ENCODE measurements at regions not wholly inside any gene's neighbourhood (a gene's known extent, or its start where the extent isn't known, plus 50 kb on each side); places are given as distances from the start of the nearest gene placed in this dataset.
A peak's percentile ranks its signal among the peaks of the same experiment; 100 is the strongest.

GRCh38 chr13:94968757-94969086 lies 256.4 kb upstream of the SOX21 start:
- H3K9me3 Mint-ChIP-seq, result no peaks in the 10 kb centered on the region
- H3K27ac Mint-ChIP-seq, result no peak overlapping the region
- no peaks in the 10 kb centered on the region for H3K36me3 Mint-ChIP-seq (ENCODE audit: low read depth)
- peaks cover 65% of the 10 kb centered on the region for H3K27me3 Mint-ChIP-seq
- H3K4me3 Mint-ChIP-seq, result no peak overlapping the region
- H3K4me1 Mint-ChIP-seq (ENCODE audit: low read depth), result peaks cover 14% of the 10 kb centered on the region

DNA sequence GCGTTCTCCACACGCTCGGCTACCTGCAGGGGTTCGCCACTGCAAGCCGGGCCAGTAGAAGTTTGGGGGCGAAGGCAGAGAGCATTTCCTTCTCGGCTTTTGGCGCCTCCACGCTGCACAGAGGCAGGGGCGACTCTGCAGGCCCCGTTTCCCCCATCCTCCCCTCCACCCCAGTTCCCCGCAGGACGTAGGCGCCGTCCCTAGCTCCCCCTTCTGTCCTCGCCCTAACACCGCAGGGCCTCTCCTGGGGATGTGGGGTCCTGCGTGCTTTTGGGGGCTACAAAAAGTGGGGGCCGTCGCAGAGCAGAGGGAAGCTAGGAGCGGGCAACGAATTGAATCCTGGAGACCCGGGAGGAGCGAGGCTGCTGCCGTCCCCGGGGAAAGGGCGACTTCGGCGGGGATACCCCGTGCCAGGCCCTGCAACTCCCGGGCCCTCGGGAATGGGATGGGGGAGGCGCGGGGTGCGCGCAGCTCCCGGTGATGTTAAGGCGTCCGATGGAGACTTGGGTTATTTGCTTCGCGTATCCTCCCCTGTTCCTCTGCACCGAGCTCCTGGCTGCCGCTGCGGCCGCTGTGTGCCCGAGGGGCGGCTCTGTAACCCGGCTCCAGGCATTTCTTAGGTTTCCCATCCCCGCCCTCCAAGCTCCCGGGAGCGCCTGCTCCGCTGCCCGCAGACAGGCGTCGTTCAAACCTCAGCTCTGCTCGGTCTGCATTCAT lies 255.9 kb upstream of the SOX21 start:
- peaks cover 14% of the 10 kb centered on the region for H3K4me1 Mint-ChIP-seq (ENCODE audit: low read depth)
- peaks cover 70% of the 10 kb centered on the region for H3K27me3 Mint-ChIP-seq
- H3K4me3 Mint-ChIP-seq, result no peak overlapping the region
- no peak overlapping the region for H3K27ac Mint-ChIP-seq
- no peaks in the 10 kb centered on the region for H3K9me3 Mint-ChIP-seq
- H3K36me3 Mint-ChIP-seq (ENCODE audit: low read depth), result no peaks in the 10 kb centered on the region

DNA sequence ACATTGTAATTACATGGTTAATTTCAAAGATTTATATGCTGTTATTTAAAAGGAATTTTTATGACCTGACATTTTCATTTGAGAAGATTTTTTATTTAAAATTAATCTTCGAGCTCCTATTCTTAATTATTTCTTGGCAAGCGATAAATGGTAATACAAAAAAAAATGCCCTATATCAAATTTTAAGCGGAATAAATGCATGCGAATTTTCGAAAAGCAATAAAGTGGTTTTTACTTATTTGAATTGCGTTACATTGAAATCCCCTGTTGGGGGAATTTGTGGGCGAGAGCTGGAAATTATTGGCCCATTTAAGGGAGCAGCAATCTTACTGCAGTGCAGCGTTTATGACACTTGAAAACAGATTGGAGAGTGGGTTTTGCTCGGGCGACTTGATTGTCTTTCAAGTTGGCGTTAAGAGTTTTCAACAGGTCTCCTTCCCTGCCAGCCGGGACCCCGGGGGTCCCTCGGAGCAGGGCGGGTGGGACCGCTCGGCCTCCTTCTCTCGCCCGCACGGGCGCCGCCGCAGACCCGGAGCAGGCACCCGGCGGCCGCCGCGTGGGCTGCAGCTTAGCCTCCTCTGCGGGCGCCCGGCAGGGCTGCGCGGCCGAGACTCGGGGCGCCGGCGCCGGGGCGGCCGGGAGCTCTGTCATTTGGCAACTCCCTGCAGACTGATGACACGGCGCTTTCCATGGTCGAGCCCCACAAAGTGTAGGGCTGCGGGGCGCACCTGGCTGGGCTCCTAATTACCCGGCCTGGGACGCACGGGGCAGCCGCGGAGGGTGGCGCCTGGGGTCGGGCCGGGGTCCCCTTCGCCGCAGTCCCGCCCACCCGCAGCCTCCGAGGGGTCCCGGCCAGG lies 255.1 kb upstream of the SOX21 start:
- peak overlapping the region; percentile 28 for H3K4me3 Mint-ChIP-seq
- no peaks in the 10 kb centered on the region for H3K9me3 Mint-ChIP-seq
- no peak overlapping the region for H3K27ac Mint-ChIP-seq
- peaks cover 75% of the 10 kb centered on the region for H3K27me3 Mint-ChIP-seq
- H3K36me3 Mint-ChIP-seq (ENCODE audit: low read depth), result no peaks in the 10 kb centered on the region
- H3K4me1 Mint-ChIP-seq (ENCODE audit: low read depth), result peaks cover 14% of the 10 kb centered on the region

DNA sequence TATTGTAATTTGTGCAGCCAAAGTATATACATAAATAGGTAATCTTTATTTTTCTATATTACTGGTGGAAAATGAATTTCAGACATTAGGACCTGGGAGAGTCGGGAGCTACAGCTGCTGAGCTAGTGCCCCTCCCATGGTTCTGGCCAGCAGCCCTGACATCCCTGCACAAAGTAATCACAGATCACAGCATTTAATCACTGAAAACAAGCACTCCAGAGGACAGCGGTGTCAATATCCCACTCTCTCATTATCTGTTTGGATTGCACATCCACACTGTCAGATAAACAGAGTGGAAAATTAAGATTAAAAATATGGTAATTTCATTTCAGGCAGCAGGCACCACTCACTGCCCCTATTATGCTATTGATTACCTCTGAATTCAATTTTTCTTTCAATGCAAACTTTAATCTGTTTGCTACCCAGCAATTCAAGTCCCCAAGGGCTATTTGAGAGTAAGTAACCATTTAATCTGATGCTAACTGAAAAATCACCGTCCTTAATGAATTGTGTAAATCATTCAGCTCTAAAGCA lies 254.1 kb upstream of the SOX21 start:
- no peaks in the 10 kb centered on the region for H3K9me3 Mint-ChIP-seq
- H3K27me3 Mint-ChIP-seq, result peaks cover 76% of the 10 kb centered on the region
- H3K36me3 Mint-ChIP-seq (ENCODE audit: low read depth), result no peaks in the 10 kb centered on the region
- no peak overlapping the region for H3K4me3 Mint-ChIP-seq
- H3K4me1 Mint-ChIP-seq (ENCODE audit: low read depth), result peaks cover 14% of the 10 kb centered on the region
- H3K27ac Mint-ChIP-seq, result no peak overlapping the region

GRCh38 chr13:94959626-94960025 lies 247.3 kb upstream of the SOX21 start:
- H3K36me3 Mint-ChIP-seq (ENCODE audit: low read depth), result no peaks in the 10 kb centered on the region
- H3K4me1 Mint-ChIP-seq (ENCODE audit: low read depth), result no peaks in the 10 kb centered on the region
- peaks cover 31% of the 10 kb centered on the region for H3K27me3 Mint-ChIP-seq
- H3K4me3 Mint-ChIP-seq, result no peak overlapping the region
- H3K9me3 Mint-ChIP-seq, result no peaks in the 10 kb centered on the region
- H3K27ac Mint-ChIP-seq, result no peak overlapping the region

DNA sequence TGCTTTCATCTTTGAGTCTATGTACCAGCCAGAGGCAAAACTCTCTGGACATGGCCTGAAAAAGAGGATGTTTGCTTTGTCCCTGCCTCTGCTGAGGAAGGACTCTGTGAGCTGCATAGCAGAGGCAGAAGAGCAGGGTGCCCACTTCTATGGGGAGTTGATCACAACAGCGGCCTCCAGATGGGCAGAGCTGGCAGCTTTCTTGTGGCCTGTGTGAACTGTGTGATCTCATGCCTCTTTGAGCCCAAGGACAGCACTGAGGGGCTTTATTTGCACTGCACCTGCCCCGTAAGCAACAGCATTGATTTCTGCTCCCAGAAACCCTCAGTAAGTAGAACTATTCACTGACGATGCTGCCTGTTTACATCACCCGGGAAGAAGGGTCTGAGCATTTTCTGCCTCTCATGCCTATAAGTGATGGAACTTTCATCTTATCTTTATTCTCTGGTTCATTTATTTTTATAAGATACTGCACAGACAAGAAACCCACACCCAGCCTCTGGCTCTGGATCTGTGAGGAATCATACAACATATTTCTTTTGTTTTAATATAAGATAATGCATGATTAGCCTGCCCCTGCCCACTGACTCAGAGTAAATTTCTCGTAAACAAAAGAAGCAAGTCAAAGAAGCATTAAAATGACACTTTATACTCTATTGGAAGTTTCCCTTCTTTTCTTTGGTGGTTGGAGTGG lies 244.2 kb upstream of the SOX21 start:
- Mint-ChIP-seq H3K27me3 (peaks cover 11% of the 10 kb centered on the region), H3K4me3 (no peak overlapping the region), H3K9me3 (no peaks in the 10 kb centered on the region), H3K4me1 (ENCODE audit: low read depth) (no peaks in the 10 kb centered on the region), H3K36me3 (ENCODE audit: low read depth) (no peaks in the 10 kb centered on the region), H3K27ac (no peak overlapping the region)

DNA sequence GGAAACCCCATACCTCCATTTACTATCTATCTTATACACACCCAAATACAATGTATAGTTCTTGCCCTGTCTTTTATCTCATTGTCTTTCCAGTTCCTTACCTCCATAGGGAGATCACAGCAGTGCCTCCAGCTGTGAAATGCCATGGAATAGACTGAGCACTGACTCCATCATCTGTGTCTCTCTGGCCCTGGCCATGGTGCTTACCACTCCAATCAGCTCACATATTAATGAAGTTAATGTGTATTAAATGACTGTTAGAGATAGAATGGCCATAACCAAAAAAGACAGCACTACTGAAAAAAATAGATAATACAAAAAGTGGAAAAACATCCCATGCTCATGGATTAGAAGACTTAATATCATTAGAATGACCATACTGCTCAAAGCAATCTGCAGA lies 240.4 kb upstream of the SOX21 start:
- H3K9me3 Mint-ChIP-seq, result no peaks in the 10 kb centered on the region
- no peak overlapping the region for H3K27ac Mint-ChIP-seq
- H3K4me1 Mint-ChIP-seq (ENCODE audit: low read depth), result no peaks in the 10 kb centered on the region
- H3K36me3 Mint-ChIP-seq (ENCODE audit: low read depth), result no peaks in the 10 kb centered on the region
- H3K4me3 Mint-ChIP-seq, result no peak overlapping the region
- peaks cover 10% of the 10 kb centered on the region for H3K27me3 Mint-ChIP-seq

GRCh38 chr13:94950303-94950702 lies 238.0 kb upstream of the SOX21 start:
- Mint-ChIP-seq H3K9me3 (no peaks in the 10 kb centered on the region), H3K36me3 (ENCODE audit: low read depth) (no peaks in the 10 kb centered on the region), H3K4me3 (no peak overlapping the region), H3K4me1 (ENCODE audit: low read depth) (no peaks in the 10 kb centered on the region), H3K27me3 (peaks cover 14% of the 10 kb centered on the region), H3K27ac (no peak overlapping the region)

DNA sequence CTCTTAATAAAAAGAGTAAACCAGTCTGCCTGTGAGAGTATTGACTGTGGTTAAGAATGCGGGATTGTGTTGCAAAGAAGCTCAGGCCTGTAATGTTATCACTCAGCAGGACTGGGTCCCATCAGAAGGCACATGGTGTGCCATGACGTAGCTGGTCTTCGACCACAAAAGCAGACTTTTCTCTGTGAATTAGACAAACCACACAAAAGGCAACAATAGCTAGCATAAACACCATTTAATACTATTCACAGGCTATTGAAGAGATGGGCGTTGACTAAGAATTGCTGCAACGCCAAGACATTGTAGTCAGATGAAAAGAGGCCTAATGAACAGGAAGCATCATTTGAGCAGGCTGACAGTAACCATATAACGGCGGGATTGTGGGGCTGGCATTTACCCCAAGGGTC lies 235.6 kb upstream of the SOX21 start:
- Mint-ChIP-seq H3K4me1 (ENCODE audit: low read depth) (no peaks in the 10 kb centered on the region), H3K27ac (no peak overlapping the region), H3K4me3 (no peak overlapping the region), H3K9me3 (peaks cover 4% of the 10 kb centered on the region), H3K27me3 (peaks cover 14% of the 10 kb centered on the region), H3K36me3 (ENCODE audit: low read depth) (no peaks in the 10 kb centered on the region)

- Mint-ChIP-seq H3K4me3 (no peak overlapping the region), H3K27ac (no peak overlapping the region), H3K27me3 (peaks cover 17% of the 10 kb centered on the region), H3K9me3 (peaks cover 7% of the 10 kb centered on the region), H3K4me1 (ENCODE audit: low read depth) (no peaks in the 10 kb centered on the region), H3K36me3 (ENCODE audit: low read depth) (no peaks in the 10 kb centered on the region)
These were observed 235.0 kb upstream of the SOX21 start for GRCh38 chr13:94947392-94947791.

- Mint-ChIP-seq H3K4me1 (ENCODE audit: low read depth) (no peaks in the 10 kb centered on the region), H3K36me3 (ENCODE audit: low read depth) (no peaks in the 10 kb centered on the region), H3K4me3 (no peak overlapping the region), H3K27ac (no peak overlapping the region), H3K27me3 (peaks cover 10% of the 10 kb centered on the region), H3K9me3 (peaks cover 8% of the 10 kb centered on the region)
These were observed 233.7 kb upstream of the SOX21 start for GRCh38 chr13:94946039-94946438.

DNA sequence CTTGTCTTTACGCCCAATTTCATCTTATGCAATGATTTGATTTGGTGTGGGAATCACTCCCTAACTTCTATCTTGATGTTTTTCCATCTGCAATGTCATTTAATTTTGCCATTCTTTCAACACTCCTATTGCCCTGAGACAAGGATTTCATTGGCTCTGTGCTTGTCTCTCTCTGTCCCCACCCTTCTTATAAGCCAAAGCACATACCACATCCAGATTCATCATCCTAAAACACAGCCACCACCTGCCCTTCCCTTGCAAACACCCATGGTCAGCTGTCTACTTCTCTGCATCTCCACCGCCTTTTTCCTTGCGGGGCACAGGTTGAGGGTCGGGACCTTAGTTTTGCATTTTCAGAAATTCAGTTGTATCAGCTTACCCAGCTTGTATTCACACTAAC lies 225.8 kb upstream of the SOX21 start:
- H3K4me3 Mint-ChIP-seq, result no peak overlapping the region
- peaks cover 12% of the 10 kb centered on the region for H3K27me3 Mint-ChIP-seq
- no peaks in the 10 kb centered on the region for H3K4me1 Mint-ChIP-seq (ENCODE audit: low read depth)
- peaks cover 9% of the 10 kb centered on the region for H3K9me3 Mint-ChIP-seq
- no peaks in the 10 kb centered on the region for H3K36me3 Mint-ChIP-seq (ENCODE audit: low read depth)
- no peak overlapping the region for H3K27ac Mint-ChIP-seq

DNA sequence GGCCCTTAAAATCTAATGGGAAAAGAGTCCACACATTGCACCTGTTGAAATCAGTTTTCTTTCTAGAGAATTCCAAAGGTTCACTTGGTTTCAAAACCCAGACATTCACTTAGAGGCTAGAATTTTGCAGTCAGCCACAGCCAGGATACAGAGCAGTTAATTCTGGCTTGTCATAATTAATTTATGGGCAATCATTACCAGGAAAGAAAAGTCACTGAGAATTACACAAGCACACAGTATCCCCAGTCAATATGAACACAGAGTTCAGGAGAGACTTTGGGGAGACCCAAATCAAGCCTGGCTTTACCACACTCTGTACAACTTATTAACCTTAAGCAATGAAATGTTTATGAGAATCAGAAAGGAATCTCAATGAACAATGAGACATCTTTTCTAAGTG lies 224.3 kb upstream of the SOX21 start:
- no peak overlapping the region for H3K27ac Mint-ChIP-seq
- H3K4me1 Mint-ChIP-seq (ENCODE audit: low read depth), result no peaks in the 10 kb centered on the region
- H3K9me3 Mint-ChIP-seq, result peaks cover 8% of the 10 kb centered on the region
- H3K27me3 Mint-ChIP-seq, result peaks cover 12% of the 10 kb centered on the region
- no peak overlapping the region for H3K4me3 Mint-ChIP-seq
- H3K36me3 Mint-ChIP-seq (ENCODE audit: low read depth), result no peaks in the 10 kb centered on the region

GRCh38 chr13:94933936-94934335 lies 221.6 kb upstream of the SOX21 start:
- H3K36me3 Mint-ChIP-seq (ENCODE audit: low read depth), result no peaks in the 10 kb centered on the region
- H3K27ac Mint-ChIP-seq, result no peak overlapping the region
- H3K9me3 Mint-ChIP-seq, result peaks cover 8% of the 10 kb centered on the region
- peaks cover 12% of the 10 kb centered on the region for H3K27me3 Mint-ChIP-seq
- H3K4me1 Mint-ChIP-seq (ENCODE audit: low read depth), result no peaks in the 10 kb centered on the region
- H3K4me3 Mint-ChIP-seq, result no peak overlapping the region

DNA sequence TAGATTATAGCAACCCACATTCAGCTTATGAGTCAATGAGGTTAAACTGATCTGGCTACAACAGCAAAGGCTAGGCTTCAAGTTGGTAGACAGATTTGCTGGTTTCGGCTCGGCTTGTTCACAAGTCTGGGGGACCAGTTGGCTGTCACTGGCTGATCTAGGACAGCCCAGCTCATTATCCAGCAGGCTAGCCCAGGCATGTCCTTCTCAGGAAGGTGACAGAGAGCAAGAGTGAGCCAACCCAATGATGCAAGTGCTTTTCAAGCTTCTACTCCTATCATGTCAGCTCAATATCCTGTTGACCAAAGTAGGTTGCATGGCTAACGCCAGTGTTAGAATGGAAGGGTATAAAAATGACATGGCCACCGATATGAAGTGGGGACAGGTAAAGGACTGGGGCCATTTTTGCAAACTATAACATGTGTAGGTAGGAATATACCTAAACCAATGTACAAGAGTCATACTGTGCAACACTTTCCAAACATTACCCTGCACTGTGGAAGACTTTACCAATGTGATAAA lies 220.9 kb upstream of the SOX21 start:
- Mint-ChIP-seq H3K4me1 (ENCODE audit: low read depth) (no peaks in the 10 kb centered on the region), H3K4me3 (no peak overlapping the region), H3K36me3 (ENCODE audit: low read depth) (no peaks in the 10 kb centered on the region), H3K9me3 (peaks cover 8% of the 10 kb centered on the region), H3K27ac (no peak overlapping the region), H3K27me3 (peaks cover 12% of the 10 kb centered on the region)

Data from stimulated activated naive CD8-positive, alpha-beta T cell treated with anti-CD3 and anti-CD28 coated beads, Interleukin-15, Interleukin-2, amounts not matched to agents 100 ng/mL and 50 ng/mL, for 24 hours (primary cell).